Activated CD4-positive, alpha-beta memory T cell treated with anti-CD3 and anti-CD28 coated beads for 36 hours (primary cell): ENCODE measurements at regions not wholly inside any gene's neighbourhood (a gene's known extent, or its start where the extent isn't known, plus 50 kb on each side); places are given as distances from the start of the nearest gene placed in this dataset.

ENCODE experiments used
- CTCF ChIA-PET: fragments of 350-600 bp; sonication (Branson Sonifier 250); formaldehyde crosslinking; loops from one replicate; lab custom pipeline; 2021; ENCODE audit warnings: antibody characterized with exemption, inconsistent platforms; lab: Charles Lee
- POLR2A ChIA-PET: fragments of 350-600 bp; sonication (Branson Sonifier 250); formaldehyde crosslinking; loops from one replicate; lab custom pipeline; 2021; ENCODE audit warnings: antibody characterized with exemption; lab: Charles Lee
- DNase-seq: peaks from one replicate; pipeline ENCODE4 v3.0.0-alpha.2; 2020
- H3K27ac Mint-ChIP-seq: one replicate; pipeline ENCODE4 v1.8.0; 2021; ENCODE audit warnings: mixed read lengths
- H3K27me3 Mint-ChIP-seq: one replicate; pipeline ENCODE4 v1.8.0; 2021; ENCODE audit warnings: mixed read lengths
- H3K36me3 Mint-ChIP-seq: one replicate; pipeline ENCODE4 v1.8.0; 2021; ENCODE audit warnings: mixed read lengths
- H3K4me1 Mint-ChIP-seq: one replicate; pipeline ENCODE4 v1.8.0; 2021; ENCODE audit warnings: low read depth, mixed read lengths
- H3K4me3 Mint-ChIP-seq: one replicate; pipeline ENCODE4 v1.8.0; 2021; ENCODE audit warnings: mild to moderate bottlenecking, mixed read lengths
- H3K9me3 Mint-ChIP-seq: one replicate; pipeline ENCODE4 v1.8.0; 2021; ENCODE audit warnings: mixed read lengths
- intact Hi-C: fragments of 100-400 bp; cut with micrococcal nuclease; formaldehyde crosslinking; loops from one replicate; pipeline ENCODE4 v1.15.1; 2023

- POLR2A ChIA-PET, result no interaction called here
- H3K9me3 Mint-ChIP-seq, result no peaks in the 10 kb centered on the region
- intact Hi-C loops, result no loop called here
- H3K27me3 Mint-ChIP-seq, result no peaks in the 10 kb centered on the region
- DNase-seq, result no peak
- H3K27ac Mint-ChIP-seq, result no peak overlapping the region
- no peak overlapping the region for H3K4me3 Mint-ChIP-seq
- peaks cover 28% of the 10 kb centered on the region for H3K4me1 Mint-ChIP-seq
- CTCF ChIA-PET, result no interaction called here
- H3K36me3 Mint-ChIP-seq, result no peaks in the 10 kb centered on the region
Measured at GRCh38 chr2:9773903-9774239, 69.4 kb upstream of the TAF1B start.

DNA sequence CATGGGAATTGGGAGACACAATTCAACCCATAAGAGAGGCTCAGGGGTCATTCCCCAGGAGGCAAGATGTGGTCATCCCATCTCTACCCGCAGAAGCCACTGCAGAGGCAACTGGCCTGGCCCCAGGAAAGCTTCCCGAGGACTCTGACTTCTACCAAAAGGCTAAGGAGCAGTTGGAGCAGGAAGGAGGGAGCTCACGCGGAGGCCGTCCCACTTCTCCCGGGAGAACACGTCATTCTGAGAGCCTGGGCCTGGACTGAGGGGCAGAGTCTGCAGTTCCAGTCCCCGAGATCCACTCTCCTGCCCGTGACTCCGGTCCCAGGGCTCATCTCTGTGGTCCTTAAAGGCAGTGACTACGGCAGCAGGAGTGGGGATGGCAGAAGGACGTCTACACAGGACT, 69.0 kb upstream of the TAF1B start:
- Mint-ChIP-seq H3K4me1 (peaks cover 27% of the 10 kb centered on the region), H3K9me3 (no peaks in the 10 kb centered on the region), H3K4me3 (no peak overlapping the region), H3K36me3 (no peaks in the 10 kb centered on the region), H3K27ac (no peak overlapping the region), H3K27me3 (no peaks in the 10 kb centered on the region)
- intact Hi-C loops, result no loop called here
- CTCF ChIA-PET, result interaction anchor here (0.5 to 0.9 kb wide), 2 partner anchors 25 to 380 kb away, joined by 3 to 5 read pairs; no protein-coding TSS in a partner anchor
- POLR2A ChIA-PET, result no interaction called here
- no peak for DNase-seq

GRCh38 chr2:9775351-9775750, 67.9 kb upstream of the TAF1B start:
- CTCF ChIA-PET, result no interaction called here
- Mint-ChIP-seq H3K36me3 (no peaks in the 10 kb centered on the region), H3K27me3 (no peaks in the 10 kb centered on the region), H3K27ac (no peak overlapping the region), H3K4me3 (no peak overlapping the region), H3K4me1 (peaks cover 27% of the 10 kb centered on the region), H3K9me3 (no peaks in the 10 kb centered on the region)
- no peak for DNase-seq
- intact Hi-C loops, result no loop called here
- POLR2A ChIA-PET, result interaction anchor here (0.6 kb wide), 1 partner anchor 311 kb away, joined by 4 read pairs; no protein-coding TSS in a partner anchor

GRCh38 chr2:9775999-9776712, 67.1 kb upstream of the TAF1B start:
- Mint-ChIP-seq H3K4me1 (peaks cover 29% of the 10 kb centered on the region), H3K4me3 (no peak overlapping the region), H3K27me3 (no peaks in the 10 kb centered on the region), H3K9me3 (no peaks in the 10 kb centered on the region), H3K36me3 (no peaks in the 10 kb centered on the region), H3K27ac (no peak overlapping the region)
- no peak for DNase-seq
- intact Hi-C loops, result no loop called here
- ChIA-PET CTCF (no interaction called here), POLR2A (no interaction called here)

DNA sequence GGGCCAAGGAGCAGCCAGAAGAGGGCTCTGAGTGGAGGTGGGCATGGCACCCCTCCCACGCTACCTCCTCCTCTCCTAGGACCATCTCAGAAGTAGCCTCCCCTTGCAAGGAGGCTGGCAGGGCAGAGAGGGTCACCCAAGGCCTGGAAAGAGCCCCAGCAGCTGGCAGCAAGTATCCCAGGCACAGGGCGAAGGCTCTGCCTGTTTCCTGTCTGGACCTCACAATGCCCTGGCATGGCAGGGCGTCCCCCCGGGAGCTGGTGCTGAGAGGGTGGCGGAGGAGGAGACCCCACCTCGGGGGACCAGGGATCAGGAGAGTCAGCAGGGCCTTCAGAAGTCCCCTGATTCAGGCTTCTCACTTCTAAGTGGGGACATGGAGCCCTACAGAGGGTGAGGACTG, 66.2 kb upstream of the TAF1B start:
- H3K9me3 Mint-ChIP-seq, result no peaks in the 10 kb centered on the region
- intact Hi-C loops, result no loop called here
- POLR2A ChIA-PET, result no interaction called here
- no peaks in the 10 kb centered on the region for H3K36me3 Mint-ChIP-seq
- peaks cover 37% of the 10 kb centered on the region for H3K4me1 Mint-ChIP-seq
- CTCF ChIA-PET, result interaction anchor here (1.1 to 1.3 kb wide), 2 partner anchors 24 to 39 kb away, joined by 3 read pairs; no protein-coding TSS in a partner anchor
- no peaks in the 10 kb centered on the region for H3K27me3 Mint-ChIP-seq
- DNase-seq, result no peak
- no peak overlapping the region for H3K4me3 Mint-ChIP-seq
- H3K27ac Mint-ChIP-seq, result no peak overlapping the region

DNA sequence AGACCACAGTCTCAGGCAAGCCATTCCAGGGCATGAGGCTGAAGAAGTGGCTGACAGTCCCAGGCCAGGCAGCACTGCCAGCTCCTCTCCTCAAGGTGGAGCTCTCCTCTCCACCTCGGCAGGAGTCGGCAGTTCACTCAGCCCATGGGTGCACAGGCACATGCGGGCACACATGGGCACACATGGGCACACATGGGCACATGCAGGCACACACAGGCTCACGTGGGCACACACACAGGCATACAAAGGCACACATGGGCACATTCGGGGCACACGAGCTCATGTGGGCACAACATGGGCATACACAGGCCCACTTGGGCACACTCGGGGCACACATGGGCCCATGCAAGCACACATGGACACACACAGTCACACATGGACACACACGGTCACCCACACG, 65.3 kb upstream of the TAF1B start:
- no peaks in the 10 kb centered on the region for H3K9me3 Mint-ChIP-seq
- ChIA-PET POLR2A (no interaction called here), CTCF (interaction anchor here (1.0 to 3.2 kb wide), 5 partner anchors 7 to 40 kb away, joined by 3 to 25 read pairs (median 3); no protein-coding TSS in a partner anchor)
- peak; percentile 55 for DNase-seq
- H3K27ac Mint-ChIP-seq, result peak overlapping the region; percentile 38
- intact Hi-C loops, result no loop called here
- H3K36me3 Mint-ChIP-seq, result no peaks in the 10 kb centered on the region
- no peak overlapping the region for H3K4me3 Mint-ChIP-seq
- H3K4me1 Mint-ChIP-seq, result peaks cover 47% of the 10 kb centered on the region
- H3K27me3 Mint-ChIP-seq, result no peaks in the 10 kb centered on the region

- no peaks in the 10 kb centered on the region for H3K9me3 Mint-ChIP-seq
- DNase-seq, result no peak
- ChIA-PET CTCF (interaction anchor here (1.0 to 5.3 kb wide), 7 partner anchors 8 to 41 kb away, joined by 3 to 52 read pairs (median 3); no protein-coding TSS in a partner anchor), POLR2A (interaction anchor here (1.3 to 1.5 kb wide), 2 partner anchors 9 to 21 kb away, joined by 3 to 5 read pairs; no protein-coding TSS in a partner anchor)
- H3K27ac Mint-ChIP-seq, result peak overlapping the region; percentile 49
- H3K27me3 Mint-ChIP-seq, result no peaks in the 10 kb centered on the region
- intact Hi-C loops, result no loop called here
- peaks cover 52% of the 10 kb centered on the region for H3K4me1 Mint-ChIP-seq
- H3K36me3 Mint-ChIP-seq, result no peaks in the 10 kb centered on the region
- H3K4me3 Mint-ChIP-seq, result no peak overlapping the region
Measured at GRCh38 chr2:9778471-9779316, 64.6 kb upstream of the TAF1B start.

GRCh38 chr2:9779596-9780264, 63.5 kb upstream of the TAF1B start:
- peak; percentile 80 for DNase-seq
- Mint-ChIP-seq H3K4me3 (peak overlapping the region; percentile 66), H3K27ac (peak overlapping the region; percentile 84), H3K9me3 (no peaks in the 10 kb centered on the region), H3K36me3 (no peaks in the 10 kb centered on the region), H3K4me1 (peaks cover 52% of the 10 kb centered on the region), H3K27me3 (no peaks in the 10 kb centered on the region)
- intact Hi-C loops, result loop anchor here (5.0 to 10.0 kb wide), 3 partner anchors 227 to 665 kb away; partner anchors contain the start of genes CPSF3, ITGB1BP1 and ODC1
- ChIA-PET POLR2A (interaction anchor here (1.3 to 1.5 kb wide), 3 partner anchors 10 to 224 kb away, joined by 3 to 5 read pairs (median 5); partner anchors contain the start of gene ADAM17), CTCF (interaction anchor here (1.3 to 5.3 kb wide), 3 partner anchors 9 to 26 kb away, joined by 3 to 52 read pairs (median 25); no protein-coding TSS in a partner anchor)

DNA sequence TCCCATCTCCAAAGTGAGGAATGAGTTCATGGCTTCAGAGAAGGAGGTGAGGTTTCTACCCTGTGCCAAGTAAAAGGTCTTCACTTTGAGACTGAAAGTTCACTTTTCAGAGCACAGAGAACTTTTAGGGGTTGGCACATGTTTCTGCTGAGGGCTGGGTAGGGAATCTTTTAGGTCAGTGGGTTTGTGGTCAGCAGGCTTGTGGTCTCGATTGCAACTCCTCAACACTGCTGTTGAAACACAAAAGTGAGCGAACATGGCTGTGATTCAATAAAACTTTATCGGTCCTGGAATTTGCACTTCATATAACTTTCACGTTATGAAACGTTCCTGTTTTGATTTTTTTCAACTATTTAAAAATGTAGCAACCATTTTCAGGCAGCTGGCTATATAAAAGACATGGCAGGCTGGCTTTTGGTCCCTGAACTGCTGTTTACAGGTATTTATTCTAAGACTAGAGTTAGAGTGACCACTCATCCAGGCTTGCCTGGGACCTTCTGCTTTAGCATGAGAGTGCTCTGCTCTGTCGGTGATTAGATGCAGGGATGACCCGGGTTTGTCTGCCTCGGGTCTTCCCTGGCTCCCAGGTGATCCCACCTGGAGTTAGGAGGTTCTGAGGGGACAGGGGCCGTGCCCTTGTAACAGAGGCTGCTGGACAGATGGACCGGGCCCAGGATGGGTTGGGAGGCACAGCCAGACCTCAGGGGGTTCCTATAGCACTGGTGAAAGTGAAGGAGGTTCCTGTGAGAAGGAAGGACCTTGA, 62.7 kb upstream of the TAF1B start:
- intact Hi-C loops, result loop anchor here (5.0 to 10.0 kb wide), 3 partner anchors 228 to 664 kb away; partner anchors contain the start of genes CPSF3, ITGB1BP1 and ODC1
- peak overlapping the region; percentile 84 for H3K27ac Mint-ChIP-seq

DNA sequence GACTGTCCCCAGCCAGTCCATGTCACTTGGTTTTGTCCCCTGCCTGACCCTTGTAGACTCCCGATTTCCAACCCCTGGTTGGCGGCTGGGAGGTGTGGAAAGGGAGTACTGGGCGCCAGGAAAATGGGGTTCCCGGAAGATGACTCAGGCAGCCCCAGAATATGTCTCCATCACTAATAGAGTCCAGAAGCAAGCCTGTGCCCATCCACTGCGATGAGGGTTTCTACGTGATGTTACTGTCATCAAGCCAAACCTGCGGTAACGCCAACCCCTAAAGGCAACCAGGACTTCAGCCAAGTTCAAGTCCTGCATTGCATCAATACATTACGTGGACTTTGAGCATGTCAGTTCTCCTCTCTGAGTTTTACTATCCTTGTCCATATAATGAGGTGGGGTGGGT, 62.0 kb upstream of the TAF1B start:
- DNase-seq, result no peak
- ChIA-PET CTCF (interaction anchor here (1.0 to 5.3 kb wide), 6 partner anchors 11 to 267 kb away, joined by 3 to 52 read pairs (median 15); no protein-coding TSS in a partner anchor), POLR2A (interaction anchor here (1.4 to 2.6 kb wide), 7 partner anchors 9 to 225 kb away, joined by 5 to 23 read pairs (median 12); partner anchors contain the start of genes ADAM17, TAF1B and YWHAQ)
- intact Hi-C loops, result loop anchor here (5.0 to 10.0 kb wide), 3 partner anchors 229 to 664 kb away; partner anchors contain the start of genes CPSF3, ITGB1BP1 and ODC1
- Mint-ChIP-seq H3K27ac (peak overlapping the region; percentile 84), H3K36me3 (no peaks in the 10 kb centered on the region), H3K27me3 (no peaks in the 10 kb centered on the region), H3K4me3 (no peak overlapping the region), H3K4me1 (peaks cover 52% of the 10 kb centered on the region), H3K9me3 (no peaks in the 10 kb centered on the region)

More for the DNA sequence above, 62.7 kb upstream of the TAF1B start:
- peaks cover 52% of the 10 kb centered on the region for H3K4me1 Mint-ChIP-seq
- CTCF ChIA-PET, result interaction anchor here (1.3 to 5.3 kb wide), 3 partner anchors 10 to 26 kb away, joined by 3 to 52 read pairs (median 25); no protein-coding TSS in a partner anchor
- no peaks in the 10 kb centered on the region for H3K27me3 Mint-ChIP-seq
- POLR2A ChIA-PET, result interaction anchor here (1.5 kb wide), 2 partner anchors 11 to 225 kb away, joined by 5 read pairs; partner anchors contain the start of gene ADAM17
- H3K4me3 Mint-ChIP-seq, result peak overlapping the region; percentile 66
- DNase-seq, result peak; percentile 80
- no peaks in the 10 kb centered on the region for H3K9me3 Mint-ChIP-seq
- no peaks in the 10 kb centered on the region for H3K36me3 Mint-ChIP-seq
